Prostate gland (tissue), 2 donors: ENCODE measurements at regions not wholly inside any gene's neighbourhood (a gene's known extent, or its start where the extent isn't known, plus 50 kb on each side); places are given as distances from the start of the nearest gene placed in this dataset.
A peak's percentile ranks its signal among the peaks of the same experiment; 100 is the strongest.

Experiments
- DNase-seq: peaks from one replicate; pipeline ENCODE4 v3.0.0-alpha.2; 2019; ENCODE audit warnings: low spot score
- H3K27ac ChIP-seq, 2 donors: fragments of 200-600 bp; sonication (generic); 2 replicates each; pipeline ENCODE4 v1.5.1; 2017 to 2019
- H3K27me3 ChIP-seq: fragments of 200-600 bp; sonication (generic); replicated peaks from 2 replicates; pipeline ENCODE4 v1.5.1; 2019; ENCODE audit not compliant: insufficient read depth
- H3K36me3 ChIP-seq, 2 donors: fragments of 200-600 bp; sonication (generic); 1 replicate in 1 of 2; 2 replicates in 1 of 2; pipeline versions ENCODE4 v1.5.1 to v1.8.1; 2017 to 2019
- H3K4me1 ChIP-seq: fragments of 200-600 bp; sonication (generic); replicated peaks from 2 replicates; pipeline ENCODE4 v1.5.1; 2019
- H3K4me3 ChIP-seq, 2 donors: fragments of 200-600 bp; sonication (generic); 2 replicates each; pipeline ENCODE4 v1.5.1; 2017 to 2019
- H3K9me3 ChIP-seq: fragments of 200-600 bp; sonication (generic); 2 replicates; pipeline ENCODE4 v1.5.1; 2017
- POLR2A ChIP-seq: fragments of 450-650 bp; IDR thresholded peaks from one replicate; pipeline ENCODE4 v1.6.1; 2016; ENCODE audit warnings: antibody characterized with exemption, mild to moderate bottlenecking
- POLR2AphosphoS5 ChIP-seq: sonication (generic); formaldehyde crosslinking; IDR thresholded peaks from one replicate; pipeline ENCODE4 v1.6.1; 2017; ENCODE audit warnings: antibody characterized with exemption
- WGBS: methylation state at CpG from one replicate; pipeline ENCODE4 v1.1.5; 2018; 5-methylcytosine and 5-hydroxymethylcytosine counted together
- intact Hi-C: fragments of 100-400 bp; cut with DNase I; formaldehyde crosslinking; loops from one replicate; pipeline ENCODE4 v1.14.2; 2022
- TF ChIP-seq, protein P1 (sequence below), 4 experiments: fragments of 200-600 bp in 2 of 4; fragments of 450-650 bp in 2 of 4; sonication (generic) in 2 of 4; IDR thresholded peaks; 1 replicate in 3 of 4; 2 replicates in 1 of 4; pipeline ENCODE4 v1.5.1; 2016 to 2019; ENCODE audit warnings: antibody characterized with exemption in 4 of 4, mild to moderate bottlenecking in 2 of 4, moderate library complexity in 2 of 4

DNA sequence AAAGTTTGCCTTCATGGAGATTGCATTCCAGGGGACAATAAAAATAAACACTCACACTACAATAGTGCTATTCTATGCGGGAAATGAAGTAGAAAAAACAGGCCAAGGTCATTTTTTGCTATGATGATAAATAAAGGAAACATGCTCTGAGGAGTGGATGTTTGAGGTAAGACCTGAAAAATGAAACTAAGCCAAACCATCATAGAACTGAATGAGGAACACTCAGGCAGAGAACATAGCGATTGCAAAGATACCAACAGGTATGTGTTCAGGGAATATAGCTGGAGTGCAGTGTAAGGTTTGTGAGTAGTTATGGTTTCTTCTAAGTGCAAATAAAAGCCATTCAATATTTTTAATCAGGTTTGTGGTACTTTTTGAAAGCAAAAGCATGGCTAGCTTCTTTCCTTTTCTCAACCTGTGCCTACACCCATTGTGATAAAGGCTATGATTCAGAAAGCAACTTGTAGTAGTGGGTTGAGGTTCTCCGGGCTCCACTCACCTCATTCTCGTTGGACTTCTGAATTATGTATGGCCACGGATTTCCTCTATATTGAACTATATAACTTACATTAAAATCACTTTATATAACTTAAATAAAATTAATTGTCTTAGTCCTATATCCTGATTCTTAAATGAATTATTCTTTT is 278.2 kb upstream of the CHORDC1 start:
- no peak for DNase-seq
- no peaks in the 10 kb centered on the region for H3K27me3 ChIP-seq
- H3K4me3 ChIP-seq: no peak overlapping the region
- no peaks in the 10 kb centered on the region for H3K36me3 ChIP-seq
- no peaks in the 10 kb centered on the region for H3K4me1 ChIP-seq
- H3K9me3 ChIP-seq: no peaks in the 10 kb centered on the region
- 89% methylated on average over 5 of the region's 5 CpGs for WGBS
- intact Hi-C loops: no loop called here
- TF ChIP-seq POLR2A: no peak
- no peak for TF ChIP-seq POLR2AphosphoS5
- TF ChIP-seq, protein P1, sequence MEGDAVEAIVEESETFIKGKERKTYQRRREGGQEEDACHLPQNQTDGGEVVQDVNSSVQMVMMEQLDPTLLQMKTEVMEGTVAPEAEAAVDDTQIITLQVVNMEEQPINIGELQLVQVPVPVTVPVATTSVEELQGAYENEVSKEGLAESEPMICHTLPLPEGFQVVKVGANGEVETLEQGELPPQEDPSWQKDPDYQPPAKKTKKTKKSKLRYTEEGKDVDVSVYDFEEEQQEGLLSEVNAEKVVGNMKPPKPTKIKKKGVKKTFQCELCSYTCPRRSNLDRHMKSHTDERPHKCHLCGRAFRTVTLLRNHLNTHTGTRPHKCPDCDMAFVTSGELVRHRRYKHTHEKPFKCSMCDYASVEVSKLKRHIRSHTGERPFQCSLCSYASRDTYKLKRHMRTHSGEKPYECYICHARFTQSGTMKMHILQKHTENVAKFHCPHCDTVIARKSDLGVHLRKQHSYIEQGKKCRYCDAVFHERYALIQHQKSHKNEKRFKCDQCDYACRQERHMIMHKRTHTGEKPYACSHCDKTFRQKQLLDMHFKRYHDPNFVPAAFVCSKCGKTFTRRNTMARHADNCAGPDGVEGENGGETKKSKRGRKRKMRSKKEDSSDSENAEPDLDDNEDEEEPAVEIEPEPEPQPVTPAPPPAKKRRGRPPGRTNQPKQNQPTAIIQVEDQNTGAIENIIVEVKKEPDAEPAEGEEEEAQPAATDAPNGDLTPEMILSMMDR (IDR thresholded peaks at IDR 0.05): no peak
- no peak overlapping the region for H3K27ac ChIP-seq

DNA sequence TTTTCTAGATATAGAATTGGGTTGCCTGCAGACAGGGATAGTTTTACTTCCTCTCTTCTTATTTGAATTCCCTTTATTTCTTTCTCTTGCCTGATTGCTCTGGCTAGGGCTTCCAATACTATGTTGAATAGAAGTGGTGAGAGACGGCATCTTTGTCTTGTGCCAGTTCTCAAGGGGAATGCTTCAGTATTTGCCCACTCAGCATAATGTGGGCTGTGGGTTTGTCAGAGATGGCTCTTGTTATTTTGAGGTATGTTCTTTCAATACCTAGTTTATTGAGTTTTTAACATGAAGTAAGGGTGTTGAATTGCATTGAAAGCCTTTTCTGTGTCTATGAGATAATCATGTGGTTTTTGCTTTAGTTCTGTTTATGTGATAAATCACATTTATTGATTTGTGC is 273.9 kb upstream of the CHORDC1 start:
- no peak overlapping the region for H3K27ac ChIP-seq
- H3K9me3 ChIP-seq: no peaks in the 10 kb centered on the region
- no peaks in the 10 kb centered on the region for H3K27me3 ChIP-seq
- intact Hi-C loops: no loop called here
- no peaks in the 10 kb centered on the region for H3K36me3 ChIP-seq
- DNase-seq: no peak
- no peak for TF ChIP-seq POLR2AphosphoS5
- TF ChIP-seq, protein P1 (IDR thresholded peaks at IDR 0.05): no peak
- H3K4me1 ChIP-seq: no peaks in the 10 kb centered on the region
- H3K4me3 ChIP-seq: no peak overlapping the region
- WGBS: 100% methylated on average over 1 of the region's 1 CpG

DNA sequence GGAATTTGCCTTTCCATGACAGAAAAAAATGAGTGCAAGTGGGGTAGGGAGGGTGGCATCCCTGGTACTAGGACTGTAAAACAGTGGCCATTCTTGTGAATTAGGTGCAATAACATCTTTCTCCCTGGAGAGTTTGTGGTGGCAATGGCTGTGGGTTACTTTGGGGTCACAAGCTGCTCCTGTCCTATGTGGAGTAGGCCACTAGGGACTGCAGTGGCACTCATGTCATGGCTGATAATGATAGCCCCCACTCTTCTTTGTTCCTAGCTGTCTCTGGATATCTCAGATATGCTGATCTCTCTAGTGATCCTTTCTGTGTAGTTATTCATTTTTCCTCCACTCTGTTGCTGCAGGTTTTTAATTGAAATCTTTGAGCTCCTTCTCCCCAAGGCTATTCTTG is 270.5 kb upstream of the CHORDC1 start:
- no peak for DNase-seq
- Histone ChIP-seq H3K4me3 (no peak overlapping the region), H3K27me3 (no peaks in the 10 kb centered on the region), H3K4me1 (no peaks in the 10 kb centered on the region), H3K36me3 (no peaks in the 10 kb centered on the region), H3K9me3 (no peaks in the 10 kb centered on the region), H3K27ac (no peak overlapping the region)
- TF ChIP-seq POLR2AphosphoS5: no peak
- no peak for TF ChIP-seq POLR2A
- TF ChIP-seq, protein P1 (IDR thresholded peaks at IDR 0.05): no peak
- intact Hi-C loops: no loop called here

DNA sequence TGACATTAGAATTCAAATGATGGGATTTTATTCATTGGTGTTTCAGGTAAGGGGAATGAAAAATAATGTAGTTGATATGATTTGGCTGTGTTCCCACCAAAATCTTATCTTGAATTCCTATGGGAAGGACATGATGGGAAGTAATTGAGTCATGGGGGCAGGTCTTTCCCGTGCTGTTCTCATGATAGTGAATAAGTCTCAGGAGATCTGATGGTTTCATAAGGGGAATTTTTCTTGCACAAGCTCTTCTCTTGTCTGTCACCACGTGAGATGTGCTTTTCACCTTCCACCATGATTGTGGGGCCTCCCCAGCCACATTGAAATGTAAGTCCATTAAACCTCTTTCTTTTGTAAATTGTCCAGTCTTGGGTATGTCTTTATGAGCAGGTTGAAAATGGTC is 268.6 kb upstream of the CHORDC1 start:
- TF ChIP-seq POLR2A: no peak
- TF ChIP-seq, protein P1 (IDR thresholded peaks at IDR 0.05): no peak
- Histone ChIP-seq H3K4me3 (no peak overlapping the region), H3K36me3 (no peaks in the 10 kb centered on the region), H3K4me1 (no peaks in the 10 kb centered on the region), H3K9me3 (no peaks in the 10 kb centered on the region), H3K27me3 (no peaks in the 10 kb centered on the region), H3K27ac (no peak overlapping the region)
- intact Hi-C loops: no loop called here
- 97% methylated on average over 2 of the region's 2 CpGs for WGBS
- no peak for DNase-seq

DNA sequence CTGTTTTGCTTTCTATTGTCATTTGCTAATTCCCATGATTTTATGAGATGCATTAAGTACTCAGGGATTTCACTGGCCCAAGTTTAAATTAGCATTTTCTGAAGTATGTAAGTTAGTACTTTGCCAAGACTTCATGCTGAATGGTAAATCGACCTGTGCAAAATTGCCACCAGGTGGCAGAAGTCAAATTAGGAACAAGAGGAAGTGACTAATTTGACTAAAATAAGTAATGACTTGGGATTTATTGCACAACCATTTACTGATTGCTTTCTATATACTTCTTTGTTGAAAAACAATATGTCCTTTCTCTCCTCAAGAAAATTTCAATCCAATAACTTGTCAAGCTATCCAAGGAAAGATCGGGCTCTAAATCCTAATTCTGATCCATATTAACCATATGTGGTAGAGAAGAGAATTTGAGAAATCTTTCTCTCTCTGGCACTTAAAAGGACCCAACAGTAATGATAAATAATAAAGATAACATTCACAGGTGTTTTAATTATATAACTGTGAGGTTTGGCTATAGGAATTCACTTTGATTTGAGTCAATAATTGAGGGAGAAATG is 253.7 kb upstream of the CHORDC1 start:
- TF ChIP-seq POLR2A: no peak
- TF ChIP-seq, protein P1 (IDR thresholded peaks at IDR 0.05): peak in 3 of 4 experiments; percentile 9 to 41 (median 16)
- no peaks in the 10 kb centered on the region for H3K9me3 ChIP-seq
- no peaks in the 10 kb centered on the region for H3K27me3 ChIP-seq
- H3K36me3 ChIP-seq: no peaks in the 10 kb centered on the region
- intact Hi-C loops: no loop called here
- 41% methylated on average over 2 of the region's 2 CpGs for WGBS
- DNase-seq: no peak
- H3K4me1 ChIP-seq: no peaks in the 10 kb centered on the region
- no peak overlapping the region for H3K4me3 ChIP-seq
- H3K27ac ChIP-seq: no peak overlapping the region
